ENCODE measurements at regions not wholly inside any gene's neighbourhood (a gene's known extent, or its start where the extent isn't known, plus 50 kb on each side); places are given as distances from the start of the nearest gene placed in this dataset.

DNA sequence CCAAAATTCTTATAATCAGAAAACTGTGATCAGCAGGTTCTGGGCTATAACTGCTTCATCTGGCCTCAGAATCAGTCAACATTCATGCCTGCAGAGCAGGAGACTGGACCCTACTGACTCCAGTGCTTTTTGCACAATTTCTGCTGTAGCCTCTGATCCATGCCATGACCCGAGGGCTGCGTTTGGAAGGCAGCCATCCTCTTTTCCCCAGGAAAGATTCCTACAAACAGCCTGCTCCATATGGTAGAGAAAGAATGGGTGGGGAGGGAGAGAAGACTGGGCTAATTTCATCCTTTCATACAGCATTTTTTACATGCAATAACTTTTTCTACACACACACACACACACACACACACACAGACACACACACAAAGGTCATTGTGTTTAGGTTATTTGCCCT lies 133.0 kb upstream of the MMADHC start:
- TF ChIP-seq POLR2A (IDR thresholded peaks at IDR 0.05): no peak
- TF ChIP-seq, protein P1, sequence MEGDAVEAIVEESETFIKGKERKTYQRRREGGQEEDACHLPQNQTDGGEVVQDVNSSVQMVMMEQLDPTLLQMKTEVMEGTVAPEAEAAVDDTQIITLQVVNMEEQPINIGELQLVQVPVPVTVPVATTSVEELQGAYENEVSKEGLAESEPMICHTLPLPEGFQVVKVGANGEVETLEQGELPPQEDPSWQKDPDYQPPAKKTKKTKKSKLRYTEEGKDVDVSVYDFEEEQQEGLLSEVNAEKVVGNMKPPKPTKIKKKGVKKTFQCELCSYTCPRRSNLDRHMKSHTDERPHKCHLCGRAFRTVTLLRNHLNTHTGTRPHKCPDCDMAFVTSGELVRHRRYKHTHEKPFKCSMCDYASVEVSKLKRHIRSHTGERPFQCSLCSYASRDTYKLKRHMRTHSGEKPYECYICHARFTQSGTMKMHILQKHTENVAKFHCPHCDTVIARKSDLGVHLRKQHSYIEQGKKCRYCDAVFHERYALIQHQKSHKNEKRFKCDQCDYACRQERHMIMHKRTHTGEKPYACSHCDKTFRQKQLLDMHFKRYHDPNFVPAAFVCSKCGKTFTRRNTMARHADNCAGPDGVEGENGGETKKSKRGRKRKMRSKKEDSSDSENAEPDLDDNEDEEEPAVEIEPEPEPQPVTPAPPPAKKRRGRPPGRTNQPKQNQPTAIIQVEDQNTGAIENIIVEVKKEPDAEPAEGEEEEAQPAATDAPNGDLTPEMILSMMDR (IDR thresholded peaks at IDR 0.05): no peak

Measured in lower leg skin (tissue), 3 donors.